22Rv1 (cell line): ENCODE measurements at regions not wholly inside any gene's neighbourhood (a gene's known extent, or its start where the extent isn't known, plus 50 kb on each side); places are given as distances from the start of the nearest gene placed in this dataset.

Experiments used
- ZFX ChIP-seq: fragments of 450-650 bp; IDR thresholded peaks from 2 replicates; pipeline ENCODE4 v1.6.1; 2017; ENCODE audit warnings: antibody characterized with exemption, borderline replicate concordance
- TF ChIP-seq, protein P1 (sequence below): fragments of 450-650 bp; IDR thresholded peaks from 2 replicates; pipeline ENCODE4 v1.5.1; 2017; ENCODE audit warnings: mild to moderate bottlenecking

DNA sequence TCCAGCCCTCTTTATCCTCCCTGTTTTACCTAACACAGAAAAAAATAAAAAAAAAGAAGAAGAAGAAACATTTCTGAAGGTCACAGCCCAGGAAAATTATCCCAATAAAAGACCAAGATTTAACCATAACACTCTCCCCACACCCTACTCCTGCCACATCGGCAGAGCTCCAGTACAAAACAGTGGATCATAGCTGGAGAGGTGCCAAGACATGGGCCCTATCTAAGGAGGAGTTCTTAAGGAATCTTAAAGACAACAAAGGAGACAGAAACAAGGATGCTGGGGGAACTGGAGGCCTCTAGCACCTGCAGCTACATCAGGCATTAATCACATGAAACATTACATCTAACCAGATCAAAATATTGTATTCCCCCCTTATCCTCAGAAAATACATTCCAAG is 432.8 kb downstream of the MATN1 start:
- TF ChIP-seq, protein P1, sequence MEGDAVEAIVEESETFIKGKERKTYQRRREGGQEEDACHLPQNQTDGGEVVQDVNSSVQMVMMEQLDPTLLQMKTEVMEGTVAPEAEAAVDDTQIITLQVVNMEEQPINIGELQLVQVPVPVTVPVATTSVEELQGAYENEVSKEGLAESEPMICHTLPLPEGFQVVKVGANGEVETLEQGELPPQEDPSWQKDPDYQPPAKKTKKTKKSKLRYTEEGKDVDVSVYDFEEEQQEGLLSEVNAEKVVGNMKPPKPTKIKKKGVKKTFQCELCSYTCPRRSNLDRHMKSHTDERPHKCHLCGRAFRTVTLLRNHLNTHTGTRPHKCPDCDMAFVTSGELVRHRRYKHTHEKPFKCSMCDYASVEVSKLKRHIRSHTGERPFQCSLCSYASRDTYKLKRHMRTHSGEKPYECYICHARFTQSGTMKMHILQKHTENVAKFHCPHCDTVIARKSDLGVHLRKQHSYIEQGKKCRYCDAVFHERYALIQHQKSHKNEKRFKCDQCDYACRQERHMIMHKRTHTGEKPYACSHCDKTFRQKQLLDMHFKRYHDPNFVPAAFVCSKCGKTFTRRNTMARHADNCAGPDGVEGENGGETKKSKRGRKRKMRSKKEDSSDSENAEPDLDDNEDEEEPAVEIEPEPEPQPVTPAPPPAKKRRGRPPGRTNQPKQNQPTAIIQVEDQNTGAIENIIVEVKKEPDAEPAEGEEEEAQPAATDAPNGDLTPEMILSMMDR: no peak
- TF ChIP-seq ZFX: no peak
